GM19468 (cell line): ENCODE measurements at regions not wholly inside any gene's neighbourhood (a gene's known extent, or its start where the extent isn't known, plus 50 kb on each side); places are given as distances from the start of the nearest gene placed in this dataset.
"Not testable (repeated sequence)": the region's sequence is repeated elsewhere in the genome, so short reads cannot be mapped to it uniquely, and the experiment has no call there.

Experiments
- ATAC-seq: cut with Tn5 transposase; IDR thresholded peaks from one replicate; pipeline ENCODE4 v1.9.1; 2021; ENCODE audit warnings: mild to moderate bottlenecking, moderate library complexity, moderate number of reproducible peaks; ENCODE audit not compliant: unreplicated experiment; ENCODE audit errors: extremely low read depth

GRCh38 chr11:100409267-100409666, 277.8 kb upstream of the ARHGAP42 start:
- ATAC-seq, result not testable (repeated sequence)

GRCh38 chr11:100419518-100419917, 267.6 kb upstream of the ARHGAP42 start:
- ATAC-seq, result no peak

DNA sequence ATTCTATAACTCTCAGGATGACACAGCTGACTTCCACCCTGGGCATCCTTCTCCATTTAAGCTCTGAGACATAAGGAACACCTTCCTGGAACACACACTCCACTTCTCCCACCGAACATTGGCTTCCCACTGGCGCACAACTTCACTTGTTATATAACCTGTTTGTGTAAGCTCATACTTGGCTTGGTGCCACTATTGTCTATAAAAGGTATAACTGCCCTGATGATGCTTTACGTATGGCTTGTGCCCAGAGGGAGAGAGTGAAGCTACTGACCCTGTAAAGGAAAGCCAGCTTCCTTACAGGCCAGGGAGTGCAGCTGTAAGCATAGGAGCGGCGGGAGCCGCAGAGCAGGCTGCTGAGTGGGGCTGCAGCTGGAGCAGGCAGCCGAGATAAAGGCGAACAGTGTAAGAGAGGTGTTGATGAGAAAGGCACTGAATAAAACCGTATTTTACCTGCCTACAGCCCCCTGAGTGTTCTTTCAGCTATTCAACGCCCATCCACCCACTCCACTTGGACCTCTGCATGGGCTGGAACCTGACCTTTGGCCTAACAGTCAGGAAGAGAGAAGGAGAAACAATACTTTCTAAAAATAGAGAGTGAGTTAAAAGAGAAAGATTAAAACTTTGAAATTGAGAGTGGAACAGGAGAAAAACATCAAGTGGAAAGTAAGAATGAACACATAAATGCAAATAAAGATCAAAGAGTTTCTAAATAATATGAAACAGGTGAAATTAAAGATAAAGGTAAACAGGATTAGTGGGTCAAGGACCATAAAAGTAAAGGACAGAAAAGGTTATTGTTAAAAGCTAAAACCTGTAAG, 252.1 kb upstream of the ARHGAP42 start:
- no peak for ATAC-seq

DNA sequence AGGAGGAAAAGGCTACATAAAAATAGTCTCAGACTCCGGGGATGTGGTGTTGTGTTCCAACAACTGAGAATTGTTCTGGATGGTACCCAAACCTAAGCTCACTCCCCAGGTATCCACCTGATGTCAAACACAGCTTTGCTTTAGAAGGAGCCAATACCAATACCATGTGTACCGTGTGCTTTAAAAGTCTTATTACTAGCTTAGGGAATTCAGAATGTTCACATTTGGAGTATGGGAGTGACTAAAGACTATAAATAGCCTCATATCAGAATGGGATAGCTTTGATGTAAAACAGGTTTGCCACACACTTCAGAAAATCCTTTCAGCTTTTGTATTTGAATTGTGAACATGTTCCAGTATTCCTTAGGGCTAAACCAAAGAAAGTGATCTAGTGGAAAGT, 248.7 kb upstream of the ARHGAP42 start:
- ATAC-seq, result no peak

DNA sequence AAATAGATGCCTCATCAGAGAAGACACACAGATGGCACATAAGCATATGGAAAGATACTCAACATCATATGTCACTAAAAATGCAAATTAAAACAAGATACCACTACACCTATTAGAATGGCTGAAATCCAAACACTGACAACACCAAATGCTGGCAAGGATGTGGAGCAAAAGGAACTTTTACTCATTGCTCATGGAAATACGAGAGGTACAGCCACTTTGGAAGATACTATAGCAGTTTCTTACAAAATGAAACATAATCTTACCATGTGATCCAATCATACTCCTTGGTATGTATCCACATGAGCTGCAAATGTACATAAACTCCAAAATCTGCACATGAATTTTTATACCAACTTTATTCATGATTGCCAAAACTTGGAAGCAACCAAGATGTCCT, 246.0 kb upstream of the ARHGAP42 start:
- ATAC-seq, result no peak

DNA sequence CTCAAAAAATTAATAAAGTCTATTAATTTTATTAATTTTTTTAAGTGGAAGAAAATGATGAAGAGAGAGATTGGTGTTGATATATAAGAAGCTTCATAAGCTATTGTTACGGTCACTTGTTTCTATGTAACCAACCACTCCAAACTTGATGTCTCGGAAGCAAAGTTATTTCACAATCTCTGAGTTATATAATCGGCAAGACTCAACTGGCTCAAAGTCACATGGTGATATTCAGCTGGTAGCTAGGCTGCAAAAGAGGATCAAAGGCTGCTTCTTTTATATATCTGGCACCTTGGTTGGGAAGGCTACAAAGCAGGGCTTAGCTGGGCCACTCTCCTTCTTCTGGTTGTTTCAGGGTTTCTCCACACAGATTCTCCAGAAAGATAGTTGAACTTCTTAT, 245.1 kb upstream of the ARHGAP42 start:
- ATAC-seq, result no peak

- ATAC-seq, result no peak
Observed at GRCh38 chr11:100445231-100445735, 241.8 kb upstream of the ARHGAP42 start.

DNA sequence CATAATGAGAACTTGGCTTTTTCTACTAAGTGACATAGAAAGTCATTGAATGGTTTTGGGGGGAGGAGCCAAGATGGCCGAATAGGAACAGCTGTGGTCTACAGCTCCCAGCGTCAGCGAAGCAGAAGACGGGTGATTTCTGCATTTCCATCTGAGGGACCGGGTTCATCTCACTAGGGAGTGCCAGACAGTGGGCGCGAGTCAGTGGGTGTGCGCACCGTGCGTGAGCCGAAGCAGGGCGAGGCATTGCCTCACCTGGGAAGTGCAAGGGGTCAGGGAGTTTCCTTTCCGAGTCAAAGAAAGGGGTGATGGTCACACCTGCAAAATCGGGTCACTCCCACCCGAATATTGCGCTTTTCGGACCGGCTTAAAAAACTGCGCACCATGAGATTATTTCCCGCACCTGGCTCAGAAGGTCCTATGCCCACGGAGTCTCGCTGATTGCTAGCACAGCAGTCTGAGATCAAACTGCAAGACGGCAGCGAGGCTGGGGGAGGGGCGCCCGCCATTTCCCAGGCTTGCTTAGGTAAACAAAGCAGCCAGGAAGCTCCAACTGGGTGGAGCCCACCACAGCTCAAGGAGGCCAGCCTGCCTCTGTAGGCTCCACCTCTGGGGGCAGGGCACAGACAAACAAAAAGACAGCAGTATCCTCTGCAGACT, 235.2 kb upstream of the ARHGAP42 start:
- ATAC-seq, result not testable (repeated sequence)

DNA sequence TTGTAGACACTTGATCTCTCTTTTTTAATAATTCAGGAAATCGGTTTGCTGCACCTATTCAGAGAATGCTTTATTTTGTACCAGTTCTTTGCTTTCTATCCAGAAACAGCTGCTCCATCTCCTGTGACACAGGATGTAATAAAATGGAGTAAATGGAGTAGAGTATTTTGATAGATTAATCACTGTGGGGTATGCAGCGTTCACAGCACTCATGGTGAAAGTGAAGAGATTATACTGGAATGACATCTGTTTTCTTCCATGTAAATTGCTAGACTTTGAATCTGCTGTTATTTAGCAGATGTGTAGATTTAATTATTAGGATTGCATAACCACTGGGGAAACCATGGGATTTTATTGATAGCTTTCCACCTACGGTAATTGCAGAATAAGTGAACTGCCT, 227.3 kb upstream of the ARHGAP42 start:
- ATAC-seq, result no peak

DNA sequence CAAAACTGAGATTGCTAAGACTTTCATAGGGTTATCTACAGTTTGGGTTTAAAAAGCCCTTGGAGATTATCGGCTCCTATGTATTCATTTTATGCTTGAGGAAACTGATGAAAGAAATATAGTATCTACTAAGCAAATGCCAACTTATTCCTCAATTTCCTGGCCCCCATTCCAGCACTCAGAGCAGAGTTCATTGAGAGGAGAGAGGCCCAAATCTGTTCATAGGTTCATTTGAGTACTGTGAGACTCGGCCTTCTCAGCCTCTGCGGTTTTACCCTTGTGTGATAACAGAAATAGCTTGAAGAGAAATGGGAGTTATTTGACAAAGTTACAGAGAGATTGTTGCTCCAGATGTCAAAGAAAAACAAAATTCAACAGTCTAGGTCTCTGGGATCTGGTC, 226.7 kb upstream of the ARHGAP42 start:
- no peak for ATAC-seq

DNA sequence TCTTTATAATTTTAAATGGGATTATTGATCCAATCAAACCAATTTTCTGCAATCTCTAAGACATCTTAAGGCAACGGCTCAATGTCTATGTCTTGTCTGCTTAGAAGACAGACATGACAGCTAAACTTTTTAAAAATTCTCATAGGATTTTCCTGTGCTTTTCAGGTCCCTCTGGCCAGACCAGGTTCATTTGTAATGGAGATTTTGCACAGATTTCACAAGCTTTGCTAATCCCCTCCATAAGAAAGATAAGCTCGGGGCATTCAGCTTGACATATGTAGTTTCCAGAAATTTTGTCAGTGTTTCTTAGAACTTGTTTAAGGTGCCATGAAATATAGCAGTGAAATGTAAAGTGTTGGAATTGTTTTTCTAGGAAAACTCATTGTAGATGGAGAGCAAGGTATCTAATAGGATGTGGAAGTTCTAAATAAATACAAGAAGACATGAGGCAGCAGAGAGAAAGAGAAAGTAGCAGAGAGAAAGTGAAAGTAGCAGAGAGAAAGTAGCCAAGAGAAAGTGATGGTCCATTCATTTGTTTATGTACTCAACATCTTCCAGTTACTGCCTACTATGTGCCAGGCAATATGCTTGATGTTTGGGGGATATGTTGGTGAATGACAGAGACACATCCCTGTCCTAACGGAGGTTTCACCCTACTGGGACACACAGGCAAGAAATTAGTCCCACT, 219.1 kb upstream of the ARHGAP42 start:
- no peak for ATAC-seq

GRCh38 chr11:100469835-100470234, 217.3 kb upstream of the ARHGAP42 start:
- no peak for ATAC-seq

- no peak for ATAC-seq
Observed at GRCh38 chr11:100472727-100473389, 214.2 kb upstream of the ARHGAP42 start.

DNA sequence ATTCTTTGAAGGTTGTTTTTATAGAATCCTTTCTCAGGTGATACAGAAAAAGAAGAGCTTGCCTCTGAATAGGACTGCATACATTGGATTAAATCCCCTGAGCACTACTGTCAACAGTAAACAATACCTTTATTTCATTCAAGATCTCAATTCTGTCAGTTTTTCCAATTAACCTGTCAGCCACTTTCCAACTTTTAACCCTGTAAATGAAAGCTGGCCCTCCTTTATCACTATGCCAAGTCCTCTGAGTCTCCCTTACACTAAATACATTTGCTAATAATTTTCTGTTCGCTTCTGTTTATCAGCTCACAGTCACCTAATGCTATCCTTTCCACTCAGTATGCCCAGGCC, 213.7 kb upstream of the ARHGAP42 start:
- no peak for ATAC-seq

DNA sequence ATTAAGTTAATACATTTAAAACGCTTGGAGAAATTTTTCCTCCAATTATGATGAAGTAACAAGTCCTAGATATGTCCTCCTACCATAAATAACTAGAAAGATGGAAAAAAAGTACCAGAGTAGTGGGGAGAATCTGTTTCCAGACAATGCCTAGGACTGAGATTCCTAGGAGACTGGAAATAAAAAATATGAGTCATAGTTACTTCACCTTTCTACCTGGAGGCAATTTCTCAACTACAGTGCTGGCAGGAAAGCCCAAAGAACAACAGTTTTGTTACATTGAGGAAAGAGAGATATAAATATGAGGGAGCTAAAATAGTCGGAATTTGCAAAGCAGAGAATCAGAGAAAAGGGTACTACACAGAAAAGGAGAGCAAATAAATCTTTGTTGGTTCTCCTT, 202.1 kb upstream of the ARHGAP42 start:
- ATAC-seq, result no peak

GRCh38 chr11:100498780-100499179, 188.3 kb upstream of the ARHGAP42 start:
- no peak for ATAC-seq

GRCh38 chr11:100501450-100501849, 185.6 kb upstream of the ARHGAP42 start:
- ATAC-seq, result no peak

DNA sequence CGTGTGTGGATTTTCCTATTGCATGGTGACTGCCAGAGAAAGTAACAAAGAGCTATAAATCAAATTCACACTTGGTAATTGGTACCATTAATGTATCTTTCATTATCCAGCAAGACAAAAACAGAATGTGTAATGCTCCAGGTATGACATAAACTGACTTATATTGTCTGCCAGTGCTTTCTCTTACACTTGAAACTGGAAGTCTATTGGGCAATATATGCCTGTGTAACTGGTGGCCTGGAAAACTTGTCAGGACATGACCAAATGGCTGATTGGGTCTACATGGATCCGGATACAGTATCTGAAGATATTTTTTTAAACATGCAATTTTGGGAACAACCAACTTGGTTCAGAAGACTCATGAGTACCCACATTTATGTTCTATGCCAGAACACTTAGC, 174.6 kb upstream of the ARHGAP42 start:
- ATAC-seq, result no peak

- ATAC-seq, result no peak
Observed at GRCh38 chr11:100515087-100515486, 172.0 kb upstream of the ARHGAP42 start.

DNA sequence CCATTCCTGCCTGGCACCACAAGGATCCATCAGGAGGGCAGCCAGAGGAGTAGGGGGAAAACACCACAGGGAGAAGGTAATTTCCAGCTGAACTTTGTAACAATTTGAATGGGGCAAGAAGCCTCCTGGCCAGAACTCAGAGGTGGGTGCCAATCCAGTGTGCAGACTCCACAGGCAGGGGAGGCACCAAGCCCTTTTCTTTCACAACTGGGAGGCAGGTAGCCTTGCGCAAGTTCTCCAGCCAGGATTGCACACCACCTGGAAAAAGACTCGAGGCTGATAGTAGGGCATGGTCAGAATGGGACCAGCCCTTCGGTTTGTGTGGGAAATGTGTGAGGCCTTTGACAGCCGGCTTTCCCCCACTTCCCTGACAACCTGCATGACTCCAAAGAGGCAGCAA, 161.9 kb upstream of the ARHGAP42 start:
- no peak for ATAC-seq

DNA sequence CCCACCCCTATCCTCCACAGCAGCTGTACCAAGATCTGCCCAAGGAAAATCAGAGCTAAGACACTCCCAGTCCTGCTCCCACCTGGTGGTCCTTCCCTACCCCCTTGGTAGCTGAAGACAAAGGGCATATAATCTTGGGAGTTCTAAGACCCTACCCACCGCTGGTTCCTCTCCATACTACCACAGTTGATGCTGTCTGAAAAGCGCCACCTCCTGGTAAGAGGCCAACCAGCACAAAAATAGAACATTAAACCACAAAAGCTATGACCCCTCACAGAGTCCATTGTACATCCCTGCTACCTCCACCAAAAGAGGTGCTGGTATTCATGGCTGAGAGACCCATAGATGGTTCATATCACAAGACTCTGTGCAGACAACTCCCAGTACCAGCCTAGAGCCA, 161.5 kb upstream of the ARHGAP42 start:
- ATAC-seq, result no peak
